GM10248 (cell line): ENCODE measurements at regions not wholly inside any gene's neighbourhood (a gene's known extent, or its start where the extent isn't known, plus 50 kb on each side); places are given as distances from the start of the nearest gene placed in this dataset.

Experiments
- CTCF ChIA-PET: fragments of 300-600 bp; sonication (Branson Sonifier 250); formaldehyde crosslinking; extraction: SDS; loops from one replicate; lab custom pipeline; 2021; ENCODE audit warnings: antibody characterized with exemption; lab: Yijun Ruan, JAX
- POLR2A ChIA-PET: fragments of 350-650 bp; sonication (Branson Sonifier 250); formaldehyde crosslinking; extraction: SDS; loops from one replicate; lab custom pipeline; 2020; ENCODE audit warnings: antibody characterized with exemption; lab: Yijun Ruan, JAX
- DNase-seq: peaks from one replicate; pipeline ENCODE4 v3.0.0; 2012; ENCODE audit errors: extremely low spot score
- CTCF ChIP-seq: IDR thresholded peaks from 2 replicates; pipeline ENCODE4 v1.5.1; 2012; ENCODE audit warnings: mild to moderate bottlenecking, low read depth; ENCODE audit errors: extremely low read depth, missing control alignments, control extremely low read depth

- CTCF ChIA-PET, result interaction anchor here (1.0 to 1.3 kb wide), 2 partner anchors 10 to 12 kb away, joined by 3 read pairs; no protein-coding TSS in a partner anchor
- no peak for TF ChIP-seq CTCF
- POLR2A ChIA-PET, result no interaction called here
- DNase-seq, result no peak
These were observed 245.6 kb downstream of the HTR7 start for GRCh38 chr10:90612276-90612675.

GRCh38 chr10:90614631-90615030, 243.2 kb downstream of the HTR7 start:
- ChIA-PET CTCF (interaction anchor here (1.0 kb wide), 1 partner anchor 20 kb away, joined by 5 read pairs; no protein-coding TSS in a partner anchor), POLR2A (no interaction called here)
- no peak for DNase-seq
- TF ChIP-seq CTCF, result no peak

- no peak for TF ChIP-seq CTCF
- ChIA-PET POLR2A (no interaction called here), CTCF (interaction anchor here (1.4 kb wide), 1 partner anchor 9 kb away, joined by 3 read pairs; no protein-coding TSS in a partner anchor)
- no peak for DNase-seq
These were observed 236.3 kb downstream of the HTR7 start for GRCh38 chr10:90621577-90621976.

- no peak for TF ChIP-seq CTCF
- DNase-seq, result no peak
These were observed 222.6 kb downstream of the HTR7 start for GRCh38 chr10:90635111-90635765.

GRCh38 chr10:90640756-90641155, 217.1 kb downstream of the HTR7 start:
- CTCF ChIA-PET, result no interaction called here
- DNase-seq, result no peak
- POLR2A ChIA-PET, result no interaction called here
- TF ChIP-seq CTCF, result no peak

More at GRCh38 chr10:90635111-90635765, 222.6 kb downstream of the HTR7 start:
- ChIA-PET POLR2A (no interaction called here), CTCF (interaction anchor here (1.3 kb wide), 1 partner anchor 18 kb away, joined by 4 read pairs; no protein-coding TSS in a partner anchor)

- ChIA-PET CTCF (no interaction called here), POLR2A (no interaction called here)
- DNase-seq, result no peak
- TF ChIP-seq CTCF, result no peak
These were observed 216.1 kb downstream of the HTR7 start for GRCh38 chr10:90641731-90642130.
